ENCODE measurements at regions not wholly inside any gene's neighbourhood (a gene's known extent, or its start where the extent isn't known, plus 50 kb on each side); places are given as distances from the start of the nearest gene placed in this dataset.

DNA sequence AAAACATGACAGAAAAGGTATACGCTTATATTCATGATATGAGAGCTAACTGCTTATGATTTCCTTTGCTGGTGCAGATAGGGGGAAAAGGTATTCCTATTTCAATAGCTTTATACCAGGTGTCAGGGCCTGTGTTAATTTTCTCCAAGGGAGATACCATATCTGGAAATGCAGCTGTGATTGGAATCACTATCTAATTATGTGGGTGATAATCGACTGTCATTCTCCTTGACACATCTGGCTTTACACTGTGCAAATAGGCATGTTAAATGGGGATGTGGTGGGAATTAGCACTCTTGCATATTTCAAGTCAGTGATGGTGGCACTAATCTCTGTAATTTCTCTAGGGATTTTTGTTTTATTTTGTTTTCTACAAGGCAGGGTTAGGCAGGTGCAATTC is 611.1 kb downstream of the CDH9 start:
- Histone ChIP-seq H3K27ac (ENCODE audit: control insufficient read depth, insufficient read depth) (no peak overlapping the region), H3K9me3 (replicated peaks; ENCODE audit: control insufficient read depth, insufficient read depth, low read length) (no peaks in the 10 kb centered on the region), H3K79me2 (ENCODE audit: control insufficient read depth, insufficient read depth, low read length) (no peaks in the 10 kb centered on the region), H3K4me1 (ENCODE audit: control insufficient read depth, insufficient read depth, low read length) (no peaks in the 10 kb centered on the region), H3K4me3 (no peak overlapping the region), H3K9ac (ENCODE audit: control insufficient read depth, insufficient read depth, low read length) (no peak overlapping the region), H3K27me3 (replicated peaks in 1 of 2; ENCODE audit: control insufficient read depth in 2 of 2, insufficient read depth in 2 of 2, low read length in 1 of 2) (no peaks in the 10 kb centered on the region), H2AFZ (ENCODE audit: control insufficient read depth, low read depth, low read length) (no peak overlapping the region), H4K20me1 (ENCODE audit: control insufficient read depth, insufficient read depth) (no peaks in the 10 kb centered on the region), H3K4me2 (ENCODE audit: control insufficient read depth, insufficient read depth) (no peak overlapping the region), H3K36me3 (ENCODE audit: control insufficient read depth in 2 of 2, insufficient read depth in 2 of 2, low read length in 1 of 2) (no peaks in the 10 kb centered on the region)
- DNase-seq (ENCODE audit: low read depth, low spot score) (no peak), ATAC-seq (no peak), FAIRE-seq (no peak)
- BruUV-seq (replicated peaks), result no TSS peak
- in situ Hi-C loops (cut with MboI), result no loop called here
- ChIA-PET RAD21 (ENCODE audit: unreplicated experiment) (no interaction called here), CTCF (no interaction called here), POLR2A (no interaction called here), SMC1A (ENCODE audit: uncharacterized antibody, unreplicated experiment) (no interaction called here)
- no peak for TF ChIP-seq KDM1A (IDR thresholded peaks at IDR 0.05; ENCODE audit: borderline replicate concordance)
- TF ChIP-seq EZH2 (IDR thresholded peaks at IDR 0.05; ENCODE audit: borderline replicate concordance, control insufficient read depth, low read depth, low read length), result no peak
- no peak for TF ChIP-seq SRF (IDR thresholded peaks at IDR 0.05; ENCODE audit: low read depth in 2 of 2, low read length in 2 of 2)
- no peak for TF ChIP-seq CBFB (IDR thresholded peaks at IDR 0.05; ENCODE audit: low read depth)
- no peak for TF ChIP-seq SP1 (IDR thresholded peaks at IDR 0.05; ENCODE audit: low read depth, low read length)
- TF ChIP-seq CREB1 (IDR thresholded peaks at IDR 0.05; ENCODE audit: low read depth), result no peak
- no peak for TF ChIP-seq GATAD2B (conservative IDR thresholded peaks at IDR 0.05; ENCODE audit: low read depth)
- TF ChIP-seq BRCA1 (IDR thresholded peaks at IDR 0.05; ENCODE audit: low read depth, low read length), result no peak
- no peak for TF ChIP-seq IKZF1 (conservative IDR thresholded peaks at IDR 0.05)
- TF ChIP-seq SREBF1 (IDR thresholded peaks at IDR 0.05; ENCODE audit: low read length), result no peak
- 0% methylated on average over 2 of the region's 2 CpGs for WGBS (ENCODE audit: insufficient coverage, insufficient replicate concordance, low lambda C conversion rate, missing lambda C conversion rate)
- intact Hi-C loops (cut with micrococcal nuclease; ENCODE audit: unreplicated experiment), result no loop called here

DNA sequence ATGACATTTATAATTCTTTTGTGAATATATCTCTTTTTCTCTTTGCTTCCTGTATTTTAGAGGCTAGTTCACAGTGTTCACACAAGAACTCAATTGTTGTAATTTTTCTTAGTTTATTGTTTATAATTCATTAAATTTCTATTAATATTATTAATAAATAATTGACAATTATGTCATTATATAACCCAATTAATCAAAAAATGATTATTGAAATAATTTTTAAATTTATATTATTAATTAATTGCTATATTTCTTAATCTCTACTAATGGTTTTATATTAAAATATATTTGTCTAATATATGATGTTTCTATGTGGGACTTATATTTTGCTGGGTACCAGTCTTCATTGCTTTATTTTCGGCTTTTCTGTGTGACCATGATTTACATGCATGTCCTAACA is 618.4 kb downstream of the CDH9 start:
- RAD21 ChIA-PET (ENCODE audit: unreplicated experiment), result no interaction called here
- no peak for FAIRE-seq
- CTCF ChIA-PET, result no interaction called here
- 29% methylated on average over 1 of the region's 1 CpG for WGBS (ENCODE audit: insufficient coverage, insufficient replicate concordance, low lambda C conversion rate, missing lambda C conversion rate)
- Histone ChIP-seq H3K9me3 (replicated peaks; ENCODE audit: control insufficient read depth, insufficient read depth, low read length) (no peaks in the 10 kb centered on the region), H3K36me3 (ENCODE audit: control insufficient read depth in 2 of 2, insufficient read depth in 2 of 2, low read length in 1 of 2) (no peaks in the 10 kb centered on the region), H2AFZ (ENCODE audit: control insufficient read depth, low read depth, low read length) (no peak overlapping the region), H3K4me1 (ENCODE audit: control insufficient read depth, insufficient read depth, low read length) (no peaks in the 10 kb centered on the region), H3K27me3 (replicated peaks in 1 of 2; ENCODE audit: control insufficient read depth in 2 of 2, insufficient read depth in 2 of 2, low read length in 1 of 2) (no peaks in the 10 kb centered on the region), H3K9ac (ENCODE audit: control insufficient read depth, insufficient read depth, low read length) (no peak overlapping the region), H3K4me2 (ENCODE audit: control insufficient read depth, insufficient read depth) (no peak overlapping the region), H4K20me1 (ENCODE audit: control insufficient read depth, insufficient read depth) (no peaks in the 10 kb centered on the region), H3K27ac (ENCODE audit: control insufficient read depth, insufficient read depth) (no peak overlapping the region), H3K79me2 (ENCODE audit: control insufficient read depth, insufficient read depth, low read length) (no peaks in the 10 kb centered on the region), H3K4me3 (no peak overlapping the region)
- DNase-seq (ENCODE audit: low read depth, low spot score), result no peak
- no peak for ATAC-seq
- TF ChIP-seq SMAD5 (IDR thresholded peaks at IDR 0.05; ENCODE audit: low read depth), result no peak
- no peak for TF ChIP-seq ASH2L (IDR thresholded peaks at IDR 0.05; ENCODE audit: borderline replicate concordance, low read depth)
- TF ChIP-seq ZNF622 (IDR thresholded peaks at IDR 0.05), result no peak
- TF ChIP-seq SRF (IDR thresholded peaks at IDR 0.05; ENCODE audit: low read depth in 2 of 2, low read length in 2 of 2), result no peak
- TF ChIP-seq RAD21 (IDR thresholded peaks at IDR 0.05; ENCODE audit: insufficient read depth, low read depth, low read length), result no peak
- TF ChIP-seq ZNF274 (IDR thresholded peaks at IDR 0.05; ENCODE audit: insufficient read depth, insufficient read length), result no peak
- TF ChIP-seq, protein P1, sequence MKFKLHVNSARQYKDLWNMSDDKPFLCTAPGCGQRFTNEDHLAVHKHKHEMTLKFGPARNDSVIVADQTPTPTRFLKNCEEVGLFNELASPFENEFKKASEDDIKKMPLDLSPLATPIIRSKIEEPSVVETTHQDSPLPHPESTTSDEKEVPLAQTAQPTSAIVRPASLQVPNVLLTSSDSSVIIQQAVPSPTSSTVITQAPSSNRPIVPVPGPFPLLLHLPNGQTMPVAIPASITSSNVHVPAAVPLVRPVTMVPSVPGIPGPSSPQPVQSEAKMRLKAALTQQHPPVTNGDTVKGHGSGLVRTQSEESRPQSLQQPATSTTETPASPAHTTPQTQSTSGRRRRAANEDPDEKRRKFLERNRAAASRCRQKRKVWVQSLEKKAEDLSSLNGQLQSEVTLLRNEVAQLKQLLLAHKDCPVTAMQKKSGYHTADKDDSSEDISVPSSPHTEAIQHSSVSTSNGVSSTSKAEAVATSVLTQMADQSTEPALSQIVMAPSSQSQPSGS (IDR thresholded peaks at IDR 0.05; ENCODE audit: low read length), result no peak
- no peak for TF ChIP-seq SPI1 (IDR thresholded peaks at IDR 0.05; ENCODE audit: borderline replicate concordance, insufficient read depth, low read depth, low read length)
- no peak for TF ChIP-seq NRF1 (conservative IDR thresholded peaks at IDR 0.05; ENCODE audit: low read depth, low read length)
- TF ChIP-seq KAT2A (conservative IDR thresholded peaks at IDR 0.05; ENCODE audit: control insufficient read depth, low read depth, low read length), result no peak
- no peak for TF ChIP-seq SUZ12 (IDR thresholded peaks at IDR 0.05; ENCODE audit: unreplicated experiment)
- intact Hi-C loops (cut with micrococcal nuclease; ENCODE audit: unreplicated experiment), result no loop called here
- in situ Hi-C loops (cut with MboI), result no loop called here
- SMC1A ChIA-PET (ENCODE audit: uncharacterized antibody, unreplicated experiment), result no interaction called here
- no TSS peak for BruUV-seq (replicated peaks)
- POLR2A ChIA-PET, result interaction anchor here (0.6 kb wide), 1 partner anchor 15 kb away, joined by 4 read pairs; no protein-coding TSS in a partner anchor
